Right lobe of liver (tissue), 6 donors: ENCODE measurements at regions not wholly inside any gene's neighbourhood (a gene's known extent, or its start where the extent isn't known, plus 50 kb on each side); places are given as distances from the start of the nearest gene placed in this dataset.

ENCODE experiments used
- ATAC-seq, 4 donors: fragments of 200-7000 bp; cut with Tn5 transposase; one replicate each; pipeline ENCODE4 v1.9.1; 2020; ENCODE audit warnings: mild to moderate bottlenecking in 4 of 4, moderate library complexity in 4 of 4
- DNase-seq, 3 donors: peaks; one replicate each; pipeline ENCODE4 v3.0.0-alpha.2; 2020
- H3K27ac ChIP-seq, 3 donors: fragments of 200-600 bp; one replicate each; pipeline ENCODE4 v1.8.0; 2022
- H3K27me3 ChIP-seq, 2 donors: fragments of 200-600 bp; one replicate each; pipeline ENCODE4 v1.8.0; 2022
- H3K36me3 ChIP-seq, 4 donors: fragments of 200-600 bp; sonication (generic) in 1 of 4; one replicate each; pipeline versions ENCODE4 v1.5.1 to v1.8.0; 2017 to 2022; ENCODE audit warnings: control low read depth in 1 of 4
- H3K4me1 ChIP-seq, 4 donors: fragments of 200-600 bp; sonication (generic) in 1 of 4; one replicate each; pipeline versions ENCODE4 v1.5.1 to v1.8.0; 2017 to 2022; ENCODE audit warnings: control low read depth in 1 of 4
- H3K4me3 ChIP-seq, 3 donors: fragments of 200-600 bp; one replicate each; pipeline ENCODE4 v1.8.0; 2022
- H3K9me3 ChIP-seq, 4 donors: fragments of 200-600 bp; sonication (generic) in 1 of 4; one replicate each; pipeline versions ENCODE4 v1.5.1 to v1.8.0; 2017 to 2022; ENCODE audit warnings: control low read depth in 1 of 4
- CTCF ChIP-seq, 4 donors: fragments of 200-600 bp in 3 of 4; fragments of 450-650 bp in 1 of 4; IDR thresholded peaks; one replicate each; pipeline versions ENCODE4 v1.5.1 to v1.8.0; 2016 to 2022; ENCODE audit warnings: antibody characterized with exemption in 4 of 4, mild to moderate bottlenecking in 2 of 4
- POLR2A ChIP-seq: fragments of 450-650 bp; IDR thresholded peaks from one replicate; pipeline ENCODE4 v1.6.1; 2017; ENCODE audit warnings: antibody characterized with exemption, mild to moderate bottlenecking
- WGBS: methylation state at CpG from one replicate; pipeline ENCODE4 v1.1.6; 2018; ENCODE audit warnings: low coverage, low lambda C conversion rate; ENCODE audit not compliant: insufficient coverage; ENCODE audit errors: missing lambda C conversion rate; 5-methylcytosine and 5-hydroxymethylcytosine counted together
- intact Hi-C, 2 donors: fragments of 100-400 bp; cut with DNase I; formaldehyde crosslinking; loops; one replicate each; pipeline versions ENCODE4 v1.11.2 to v1.14.1; 2022
- donor health status: DM: no; HTN: yes; CAD: no.
- donor health status: DM: no; HTN: no; CAD: no.
- donor health status: DM: no; HTN: no; CAD: no.
- donor health status: DM: no; HTN: yes; CAD: no.
- donor health status: DM: no; HTN: yes; CAD: no.

DNA sequence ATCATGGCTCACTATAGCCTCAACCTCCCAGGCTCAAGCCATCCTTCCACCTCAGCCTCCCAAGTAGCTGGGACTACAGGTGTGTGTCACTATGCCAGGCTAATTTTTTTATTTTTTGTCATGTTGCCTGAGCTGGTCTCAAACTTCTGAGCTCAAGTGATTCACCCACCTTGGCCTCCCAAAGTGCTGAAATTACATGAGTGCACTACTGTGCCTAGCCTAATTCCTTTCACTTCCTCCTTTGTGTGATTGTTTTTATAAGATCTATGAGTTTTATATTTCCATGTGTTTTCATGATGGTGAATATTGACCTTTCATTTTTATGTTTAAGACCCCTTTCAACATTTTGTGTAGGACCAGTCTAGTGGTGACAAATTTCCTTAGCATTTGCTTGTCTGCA is 55.2 kb upstream of the IL12B start:
- H3K27me3 ChIP-seq, result no peaks in the 10 kb centered on the region
- no peak overlapping the region for H3K27ac ChIP-seq
- TF ChIP-seq CTCF (IDR thresholded peaks at IDR 0.05) (no peak), POLR2A (no peak)
- no peaks in the 10 kb centered on the region for H3K36me3 ChIP-seq
- intact Hi-C loops, result no loop called here
- no peak overlapping the region for H3K4me3 ChIP-seq
- no peak for ATAC-seq
- no peaks in the 10 kb centered on the region for H3K4me1 ChIP-seq
- DNase-seq, result no peak
- no peaks in the 10 kb centered on the region for H3K9me3 ChIP-seq

DNA sequence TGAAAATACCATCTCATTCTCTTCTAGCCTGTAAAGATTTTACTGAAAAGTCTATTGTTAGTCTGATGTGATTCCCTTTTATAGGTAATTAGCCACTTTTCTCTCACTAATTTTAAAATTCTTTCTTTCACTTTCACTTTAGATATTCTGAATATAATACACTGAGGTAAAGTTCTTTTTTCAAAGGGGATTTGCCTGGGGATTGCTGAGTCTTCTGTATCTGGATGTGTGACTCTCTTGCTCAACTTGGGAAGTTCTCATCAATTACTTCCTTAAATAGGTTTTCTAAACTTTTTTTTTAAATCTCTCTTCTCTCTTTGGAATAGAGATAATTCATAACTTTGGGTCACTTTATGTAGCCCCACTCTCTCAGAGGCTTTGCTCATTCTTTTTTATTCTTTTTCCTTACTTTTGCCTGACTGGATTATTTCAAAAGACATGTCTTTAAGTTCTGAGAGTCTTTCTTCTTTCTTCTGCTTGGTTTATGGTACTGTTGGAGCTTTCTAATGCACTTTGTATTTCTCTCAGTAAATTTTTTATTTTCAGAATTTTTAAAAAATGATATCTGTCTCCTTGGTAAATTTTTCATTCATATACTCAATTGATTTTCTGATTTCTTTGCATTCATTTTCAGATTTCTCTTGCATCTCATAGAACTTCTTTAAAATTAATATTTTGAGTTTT is 55.9 kb upstream of the IL12B start:
- no peaks in the 10 kb centered on the region for H3K27me3 ChIP-seq
- no peak overlapping the region for H3K27ac ChIP-seq
- H3K36me3 ChIP-seq, result no peaks in the 10 kb centered on the region
- no peak for DNase-seq
- intact Hi-C loops, result no loop called here
- no peaks in the 10 kb centered on the region for H3K4me1 ChIP-seq
- ATAC-seq, result no peak
- H3K9me3 ChIP-seq, result no peaks in the 10 kb centered on the region
- TF ChIP-seq CTCF (IDR thresholded peaks at IDR 0.05), result no peak
- no peak for TF ChIP-seq POLR2A
- H3K4me3 ChIP-seq, result no peak overlapping the region

GRCh38 chr5:159392871-159393270 is 62.6 kb upstream of the IL12B start:
- no peaks in the 10 kb centered on the region for H3K36me3 ChIP-seq
- DNase-seq (no peak), ATAC-seq (no peak)
- H3K9me3 ChIP-seq, result no peaks in the 10 kb centered on the region
- no peak for TF ChIP-seq POLR2A
- no peak for TF ChIP-seq CTCF (IDR thresholded peaks at IDR 0.05)
- H3K27me3 ChIP-seq, result peaks cover 0 to 8% of the 10 kb centered on the region in 2 donors
- 55% methylated on average over 2 of the region's 2 CpGs for WGBS
- H3K4me3 ChIP-seq, result no peak overlapping the region
- H3K4me1 ChIP-seq, result no peaks in the 10 kb centered on the region
- no peak overlapping the region for H3K27ac ChIP-seq
- intact Hi-C loops, result no loop called here

- ATAC-seq (no peak), DNase-seq (no peak)
- WGBS, result 40% methylated on average over 4 of the region's 5 CpGs
- Histone ChIP-seq H3K9me3 (no peaks in the 10 kb centered on the region), H3K4me3 (no peak overlapping the region), H3K4me1 (no peaks in the 10 kb centered on the region), H3K27ac (no peak overlapping the region), H3K27me3 (peaks cover 0 to 8% of the 10 kb centered on the region in 2 donors), H3K36me3 (no peaks in the 10 kb centered on the region)
- TF ChIP-seq CTCF (IDR thresholded peaks at IDR 0.05) (no peak), POLR2A (no peak)
- intact Hi-C loops, result no loop called here
These were observed 63.6 kb upstream of the IL12B start for GRCh38 chr5:159393854-159394274.

GRCh38 chr5:159395202-159395601 is 64.9 kb upstream of the IL12B start:
- H3K9me3 ChIP-seq, result no peaks in the 10 kb centered on the region
- H3K27ac ChIP-seq, result no peak overlapping the region
- no CpG with 5 or more reads among the region's 3 CpGs for WGBS
- no peaks in the 10 kb centered on the region for H3K4me1 ChIP-seq
- TF ChIP-seq CTCF (IDR thresholded peaks at IDR 0.05) (no peak), POLR2A (no peak)
- DNase-seq (no peak), ATAC-seq (no peak)
- H3K27me3 ChIP-seq, result peaks cover 0 to 8% of the 10 kb centered on the region in 2 donors
- intact Hi-C loops, result no loop called here
- H3K36me3 ChIP-seq, result no peaks in the 10 kb centered on the region
- H3K4me3 ChIP-seq, result no peak overlapping the region
